Cardiac muscle cell (in vitro differentiated cells and primary cell): ENCODE measurements at regions not wholly inside any gene's neighbourhood (a gene's known extent, or its start where the extent isn't known, plus 50 kb on each side); places are given as distances from the start of the nearest gene placed in this dataset.

Source experiments
- DNase-seq, 2 donors: peaks; one replicate each; pipeline versions ENCODE4 v3.0.0 to v3.0.0-alpha.2; 2010 to 2017; ENCODE audit warnings: low read depth in 1 of 2, low spot score in 1 of 2
- H3K27ac ChIP-seq: fragments of 200-600 bp; sonication (generic); 2 replicates; pipeline ENCODE4 v1.5.1; 2016
- H3K27me3 ChIP-seq: fragments of 200-600 bp; sonication (generic); 2 replicates; pipeline ENCODE4 v1.6.0; 2016; ENCODE audit warnings: control low read depth
- H3K36me3 ChIP-seq: fragments of 200-600 bp; sonication (generic); 2 replicates; pipeline ENCODE4 v1.5.1; 2016; ENCODE audit warnings: control low read depth
- H3K4me1 ChIP-seq: fragments of 200-600 bp; sonication (generic); 2 replicates; pipeline ENCODE4 v1.8.1; 2017; ENCODE audit warnings: low read depth, mild to moderate bottlenecking, mixed run types
- H3K4me3 ChIP-seq: fragments of 200-600 bp; sonication (generic); 2 replicates; pipeline ENCODE4 v1.5.1; 2016; ENCODE audit warnings: mild to moderate bottlenecking
- H3K9me3 ChIP-seq: fragments of 200-600 bp; sonication (generic); 2 replicates; pipeline ENCODE4 v1.5.1; 2017; ENCODE audit warnings: low read depth, mild to moderate bottlenecking, control low read depth
- CTCF ChIP-seq: IDR thresholded peaks from 2 replicates; pipeline ENCODE4 v1.5.1; 2012; ENCODE audit warnings: low read depth, mild to moderate bottlenecking, low read length

- H3K4me3 ChIP-seq, result no peak overlapping the region
- no peak for TF ChIP-seq CTCF
- no peaks in the 10 kb centered on the region for H3K36me3 ChIP-seq
These were observed 142.7 kb upstream of the CHST15 start for GRCh38 chr10:124236136-124236535.

GRCh38 chr10:124235232-124235631 is 141.8 kb upstream of the CHST15 start:
- no peaks in the 10 kb centered on the region for H3K4me1 ChIP-seq
- no peak overlapping the region for H3K27ac ChIP-seq
- no peak for TF ChIP-seq CTCF
- no peak for DNase-seq
- no peaks in the 10 kb centered on the region for H3K36me3 ChIP-seq
- no peaks in the 10 kb centered on the region for H3K27me3 ChIP-seq
- H3K9me3 ChIP-seq, result no peaks in the 10 kb centered on the region
- H3K4me3 ChIP-seq, result no peak overlapping the region

More at GRCh38 chr10:124236136-124236535, 142.7 kb upstream of the CHST15 start:
- no peaks in the 10 kb centered on the region for H3K9me3 ChIP-seq
- H3K27ac ChIP-seq, result no peak overlapping the region
- no peaks in the 10 kb centered on the region for H3K4me1 ChIP-seq
- DNase-seq, result no peak
- H3K27me3 ChIP-seq, result no peaks in the 10 kb centered on the region

GRCh38 chr10:124233546-124234138 is 140.2 kb upstream of the CHST15 start:
- Histone ChIP-seq H3K4me3 (no peak overlapping the region), H3K36me3 (no peaks in the 10 kb centered on the region), H3K9me3 (no peaks in the 10 kb centered on the region), H3K27me3 (no peaks in the 10 kb centered on the region), H3K4me1 (no peaks in the 10 kb centered on the region), H3K27ac (no peak overlapping the region)
- no peak for TF ChIP-seq CTCF
- no peak for DNase-seq

GRCh38 chr10:124232686-124233545 is 139.5 kb upstream of the CHST15 start:
- H3K4me1 ChIP-seq, result no peaks in the 10 kb centered on the region
- H3K36me3 ChIP-seq, result no peaks in the 10 kb centered on the region
- no peak for DNase-seq
- no peaks in the 10 kb centered on the region for H3K27me3 ChIP-seq
- H3K4me3 ChIP-seq, result no peak overlapping the region
- no peak overlapping the region for H3K27ac ChIP-seq
- no peaks in the 10 kb centered on the region for H3K9me3 ChIP-seq
- TF ChIP-seq CTCF, result no peak

GRCh38 chr10:124231168-124232155 is 138.1 kb upstream of the CHST15 start:
- H3K27ac ChIP-seq, result no peak overlapping the region
- no peaks in the 10 kb centered on the region for H3K4me1 ChIP-seq

More at GRCh38 chr10:124231168-124232155, 138.1 kb upstream of the CHST15 start:
- Histone ChIP-seq H3K4me3 (no peak overlapping the region), H3K9me3 (no peaks in the 10 kb centered on the region), H3K27me3 (no peaks in the 10 kb centered on the region), H3K36me3 (no peaks in the 10 kb centered on the region)
- no peak for DNase-seq
- no peak for TF ChIP-seq CTCF
